ENCODE measurements at regions not wholly inside any gene's neighbourhood (a gene's known extent, or its start where the extent isn't known, plus 50 kb on each side); places are given as distances from the start of the nearest gene placed in this dataset.

GRCh38 chr13:21852043-21852442 is 181.2 kb downstream of the FGF9 start (continued):
- no peak for TF ChIP-seq TSHZ1 (tag by site-specific recombination; IDR thresholded peaks at IDR 0.05; ENCODE audit: borderline replicate concordance)
- no peak for TF ChIP-seq INSM2 (tag by site-specific recombination; IDR thresholded peaks at IDR 0.05)
- TF ChIP-seq ZNF670 (tag by site-specific recombination; IDR thresholded peaks at IDR 0.05; ENCODE audit: low read depth) = no peak
- no peak for TF ChIP-seq ZNF24 (tag by site-specific recombination; IDR thresholded peaks at IDR 0.05)
- no peak for TF ChIP-seq ZNF354C (tag by site-specific recombination; IDR thresholded peaks at IDR 0.05; ENCODE audit: borderline replicate concordance, low read depth)

GRCh38 chr13:21853779-21854178 is 182.9 kb downstream of the FGF9 start:
- Histone ChIP-seq H3K27ac (ENCODE audit: extremely low read depth, low read depth, low read length) (no peak overlapping the region), H3K4me1 (ENCODE audit: control insufficient read depth, insufficient read depth, low read length) (no peaks in the 10 kb centered on the region), H3K4me3 (ENCODE audit: low read depth, low read length) (no peak overlapping the region), H3K36me3 (ENCODE audit: control insufficient read depth in 2 of 2, insufficient read depth in 1 of 2, low read length in 2 of 2) (no peaks in the 10 kb centered on the region), H3K9me3 (ENCODE audit: control insufficient read depth, insufficient read depth, low read depth, low read length) (no peaks in the 10 kb centered on the region)
- POLR2A ChIA-PET = no interaction called here
- TF ChIP-seq ZNF18 (tag by site-specific recombination; IDR thresholded peaks at IDR 0.05) (no peak), ZFP41 (tag by site-specific recombination; IDR thresholded peaks at IDR 0.05; ENCODE audit: borderline replicate concordance) (no peak), ZNF223 (tag by site-specific recombination; IDR thresholded peaks at IDR 0.05) (no peak)
- CTCF ChIA-PET = interaction anchor here (0.7 kb wide), 1 partner anchor 19 kb away, joined by 3 read pairs; no protein-coding TSS in a partner anchor

- POLR2A ChIA-PET = no interaction called here
- Histone ChIP-seq H3K36me3 (ENCODE audit: control insufficient read depth in 2 of 2, insufficient read depth in 1 of 2, low read length in 2 of 2) (no peaks in the 10 kb centered on the region), H3K9me3 (ENCODE audit: control insufficient read depth, insufficient read depth, low read depth, low read length) (no peaks in the 10 kb centered on the region), H3K4me1 (ENCODE audit: control insufficient read depth, insufficient read depth, low read length) (no peaks in the 10 kb centered on the region), H3K4me3 (ENCODE audit: low read depth, low read length) (no peak overlapping the region), H3K27ac (ENCODE audit: extremely low read depth, low read depth, low read length) (no peak overlapping the region)
- CTCF ChIA-PET = no interaction called here
- no peak for TF ChIP-seq ZNF214 (tag by site-specific recombination; IDR thresholded peaks at IDR 0.05; ENCODE audit: borderline replicate concordance)
- TF ChIP-seq SP3 (tag by site-specific recombination; IDR thresholded peaks at IDR 0.05) = no peak
- TF ChIP-seq ZBTB20 (tag by site-specific recombination; IDR thresholded peaks at IDR 0.05) = no peak
- no peak for TF ChIP-seq ZIC2 (tag by site-specific recombination; IDR thresholded peaks at IDR 0.05)
- TF ChIP-seq ZNF501 (tag by site-specific recombination; IDR thresholded peaks at IDR 0.05) = no peak
- no peak for TF ChIP-seq ZNF202 (tag by site-specific recombination; IDR thresholded peaks at IDR 0.05; ENCODE audit: borderline replicate concordance)
- no peak for TF ChIP-seq ZNF596 (tag by site-specific recombination; IDR thresholded peaks at IDR 0.05)
- TF ChIP-seq ZNF239 (tag by site-specific recombination; IDR thresholded peaks at IDR 0.05) = no peak
- TF ChIP-seq ZNF2 (tag by site-specific recombination; IDR thresholded peaks at IDR 0.05) = no peak
- no peak for TF ChIP-seq ATF2 (tag by site-specific recombination; IDR thresholded peaks at IDR 0.05; ENCODE audit: low read depth)
- no peak for TF ChIP-seq ZNF558 (tag by site-specific recombination; IDR thresholded peaks at IDR 0.05)
- TF ChIP-seq PRDM2 (tag by site-specific recombination; IDR thresholded peaks at IDR 0.05; ENCODE audit: borderline replicate concordance) = no peak
Measured at GRCh38 chr13:21868823-21869222, 197.9 kb downstream of the FGF9 start.
